Mesendoderm (in vitro differentiated cells): ENCODE measurements at regions not wholly inside any gene's neighbourhood (a gene's known extent, or its start where the extent isn't known, plus 50 kb on each side); places are given as distances from the start of the nearest gene placed in this dataset.

Experiments
- DNase-seq: peaks from one replicate; pipeline ENCODE4 v3.0.0; 2013
- H2AK5ac ChIP-seq: 2 replicates; pipeline ENCODE4 v1.6.1; 2013; ENCODE audit warnings: low read length, inconsistent platforms
- H2BK120ac ChIP-seq: 2 replicates; pipeline ENCODE4 v1.6.1; 2013; ENCODE audit warnings: low read depth, mild to moderate bottlenecking, low read length, moderate library complexity, mixed read lengths
- H2BK15ac ChIP-seq: replicated peaks from 2 replicates; pipeline ENCODE4 v1.6.1; 2013; ENCODE audit warnings: low read depth, mild to moderate bottlenecking, moderate library complexity
- H2BK5ac ChIP-seq: 2 replicates; pipeline ENCODE4 v1.6.1; 2013; ENCODE audit warnings: low read length, inconsistent platforms
- H3K18ac ChIP-seq: 2 replicates; pipeline ENCODE4 v1.6.1; 2013; ENCODE audit warnings: mild to moderate bottlenecking, low read length, mixed read lengths
- H3K23ac ChIP-seq: one replicate; pipeline ENCODE4 v1.6.1; 2013; ENCODE audit warnings: low read length
- H3K27ac ChIP-seq: 2 replicates; pipeline ENCODE4 v1.5.1; 2013; ENCODE audit warnings: low read depth, mild to moderate bottlenecking, inconsistent platforms, low read length, moderate library complexity
- H3K27me3 ChIP-seq: 2 replicates; pipeline ENCODE4 v1.6.1; 2013; ENCODE audit warnings: low read length, control low read depth, mild to moderate bottlenecking, inconsistent platforms; ENCODE audit not compliant: insufficient read depth, poor library complexity
- H3K36me3 ChIP-seq: 2 replicates; pipeline ENCODE4 v1.6.1; 2013; ENCODE audit warnings: low read length, inconsistent platforms; ENCODE audit not compliant: control insufficient read depth, insufficient read depth
- H3K4ac ChIP-seq: one replicate; pipeline ENCODE4 v1.6.1; 2013; ENCODE audit warnings: low read depth, mild to moderate bottlenecking, low read length, moderate library complexity
- H3K4me1 ChIP-seq: 2 replicates; pipeline ENCODE4 v1.6.1; 2013; ENCODE audit warnings: low read depth, low read length, inconsistent platforms; ENCODE audit not compliant: control insufficient read depth
- H3K4me2 ChIP-seq: 2 replicates; pipeline ENCODE4 v1.6.1; 2013; ENCODE audit warnings: low read length
- H3K4me3 ChIP-seq: 2 replicates; pipeline ENCODE4 v1.5.1; 2013; ENCODE audit warnings: mild to moderate bottlenecking, low read length
- H3K56ac ChIP-seq: one replicate; pipeline ENCODE4 v1.6.1; 2013; ENCODE audit warnings: low read length
- H3K79me1 ChIP-seq: 2 replicates; pipeline ENCODE4 v1.6.1; 2013; ENCODE audit warnings: low read length, inconsistent platforms
- H3K79me2 ChIP-seq: 2 replicates; pipeline ENCODE4 v1.6.1; 2013; ENCODE audit warnings: mild to moderate bottlenecking, low read length; ENCODE audit not compliant: control insufficient read depth, insufficient read depth
- H3K9ac ChIP-seq: 2 replicates; pipeline ENCODE4 v1.6.1; 2013; ENCODE audit warnings: low read length, inconsistent platforms
- H4K5ac ChIP-seq: one replicate; pipeline ENCODE4 v1.6.1; 2013; ENCODE audit warnings: low read length
- H4K8ac ChIP-seq: one replicate; pipeline ENCODE4 v1.6.1; 2013; ENCODE audit warnings: low read depth, mild to moderate bottlenecking, control low read depth, low read length, moderate library complexity
- WGBS: extraction: QIAGEN DNeasy Blood & Tissue Kit; methylation state at CpG from one replicate; pipeline ENCODE4 v1.1.7; 2013; ENCODE audit warnings: low lambda C conversion rate, missing lambda C conversion rate; ENCODE audit not compliant: insufficient coverage; ENCODE audit errors: extremely low coverage; 5-methylcytosine and 5-hydroxymethylcytosine counted together

- H2BK120ac ChIP-seq: no peak overlapping the region
- H3K36me3 ChIP-seq: no peaks in the 10 kb centered on the region
- H2BK5ac ChIP-seq: no peak overlapping the region
- no peak overlapping the region for H4K5ac ChIP-seq
- no peak overlapping the region for H4K8ac ChIP-seq
- no peaks in the 10 kb centered on the region for H3K79me1 ChIP-seq
- no peak overlapping the region for H3K56ac ChIP-seq
- H3K27me3 ChIP-seq: no peaks in the 10 kb centered on the region
- no peaks in the 10 kb centered on the region for H3K79me2 ChIP-seq
- H3K4me2 ChIP-seq: no peak overlapping the region
- no peak overlapping the region for H2BK15ac ChIP-seq
- H3K4me1 ChIP-seq: no peaks in the 10 kb centered on the region
- H3K4me3 ChIP-seq: no peak overlapping the region
- H3K9ac ChIP-seq: no peak overlapping the region
- H3K27ac ChIP-seq: no peak overlapping the region
- H3K4ac ChIP-seq: no peak overlapping the region
- H3K23ac ChIP-seq: no peak overlapping the region
- H3K18ac ChIP-seq: no peak overlapping the region
- DNase-seq: no peak
- H2AK5ac ChIP-seq: no peak overlapping the region
- WGBS: no CpG with 5 or more reads among the region's 2 CpGs
Measured at GRCh38 chr6:4268171-4268570, 132.8 kb upstream of the ECI2 start.

- no peak overlapping the region for H2BK5ac ChIP-seq
- no peaks in the 10 kb centered on the region for H3K36me3 ChIP-seq
- no CpG with 5 or more reads among the region's 7 CpGs for WGBS
- H3K9ac ChIP-seq: no peak overlapping the region
- H3K79me1 ChIP-seq: no peaks in the 10 kb centered on the region
- H2AK5ac ChIP-seq: no peak overlapping the region
- H3K56ac ChIP-seq: no peak overlapping the region
- no peaks in the 10 kb centered on the region for H3K27me3 ChIP-seq
- H4K8ac ChIP-seq: no peak overlapping the region
- no peaks in the 10 kb centered on the region for H3K4me1 ChIP-seq
- H3K79me2 ChIP-seq: no peaks in the 10 kb centered on the region
- no peak overlapping the region for H3K18ac ChIP-seq
- no peak overlapping the region for H3K4me3 ChIP-seq
- no peak overlapping the region for H3K23ac ChIP-seq
- no peak overlapping the region for H3K27ac ChIP-seq
- DNase-seq: no peak
- H2BK120ac ChIP-seq: no peak overlapping the region
- no peak overlapping the region for H3K4me2 ChIP-seq
- no peak overlapping the region for H4K5ac ChIP-seq
- no peak overlapping the region for H2BK15ac ChIP-seq
- H3K4ac ChIP-seq: no peak overlapping the region
Measured at GRCh38 chr6:4265740-4266139, 130.4 kb upstream of the ECI2 start.

GRCh38 chr6:4264601-4265000 is 129.2 kb upstream of the ECI2 start:
- Histone ChIP-seq H2AK5ac (no peak overlapping the region), H3K79me1 (no peaks in the 10 kb centered on the region), H3K27me3 (no peaks in the 10 kb centered on the region), H4K5ac (no peak overlapping the region), H2BK120ac (no peak overlapping the region), H3K18ac (no peak overlapping the region), H2BK5ac (no peak overlapping the region), H3K4me2 (no peak overlapping the region), H3K56ac (no peak overlapping the region), H3K4ac (no peak overlapping the region), H3K4me3 (no peak overlapping the region), H4K8ac (no peak overlapping the region), H2BK15ac (no peak overlapping the region), H3K9ac (no peak overlapping the region), H3K23ac (no peak overlapping the region), H3K27ac (no peak overlapping the region), H3K4me1 (no peaks in the 10 kb centered on the region), H3K79me2 (no peaks in the 10 kb centered on the region), H3K36me3 (no peaks in the 10 kb centered on the region)
- WGBS: no CpG with 5 or more reads among the region's 1 CpG
- DNase-seq: no peak

- Histone ChIP-seq H2BK15ac (no peak overlapping the region), H3K18ac (no peak overlapping the region), H3K56ac (no peak overlapping the region), H2AK5ac (no peak overlapping the region), H3K23ac (no peak overlapping the region), H2BK5ac (no peak overlapping the region), H4K8ac (no peak overlapping the region), H3K27me3 (no peaks in the 10 kb centered on the region), H3K79me1 (no peaks in the 10 kb centered on the region), H3K27ac (no peak overlapping the region), H2BK120ac (no peak overlapping the region), H3K4me2 (no peak overlapping the region), H3K4me1 (no peaks in the 10 kb centered on the region), H3K9ac (no peak overlapping the region), H4K5ac (no peak overlapping the region), H3K4me3 (no peak overlapping the region), H3K36me3 (no peaks in the 10 kb centered on the region), H3K4ac (no peak overlapping the region), H3K79me2 (no peaks in the 10 kb centered on the region)
- no peak for DNase-seq
- WGBS: no CpG with 5 or more reads among the region's 3 CpGs
Measured at GRCh38 chr6:4264081-4264480, 128.7 kb upstream of the ECI2 start.

GRCh38 chr6:4262526-4262925 is 127.2 kb upstream of the ECI2 start:
- H3K27ac ChIP-seq: no peak overlapping the region
- no peak overlapping the region for H3K9ac ChIP-seq
- H3K36me3 ChIP-seq: no peaks in the 10 kb centered on the region
- H3K18ac ChIP-seq: no peak overlapping the region
- no peak overlapping the region for H4K8ac ChIP-seq
- no peaks in the 10 kb centered on the region for H3K79me2 ChIP-seq
- no peak overlapping the region for H3K23ac ChIP-seq
- no peak overlapping the region for H3K56ac ChIP-seq
- H4K5ac ChIP-seq: no peak overlapping the region
- H3K4me1 ChIP-seq: no peaks in the 10 kb centered on the region
- H3K4me3 ChIP-seq: no peak overlapping the region
- no peak overlapping the region for H2BK120ac ChIP-seq
- H2AK5ac ChIP-seq: no peak overlapping the region
- no peak overlapping the region for H2BK5ac ChIP-seq
- WGBS: no CpG with 5 or more reads among the region's 1 CpG
- DNase-seq: no peak
- no peaks in the 10 kb centered on the region for H3K27me3 ChIP-seq
- no peak overlapping the region for H2BK15ac ChIP-seq
- no peak overlapping the region for H3K4me2 ChIP-seq
- H3K4ac ChIP-seq: no peak overlapping the region
- H3K79me1 ChIP-seq: no peaks in the 10 kb centered on the region

GRCh38 chr6:4259391-4259790 is 124.0 kb upstream of the ECI2 start:
- no peak overlapping the region for H3K56ac ChIP-seq
- no peaks in the 10 kb centered on the region for H3K27me3 ChIP-seq

More at GRCh38 chr6:4259391-4259790, 124.0 kb upstream of the ECI2 start:
- H3K4me2 ChIP-seq: no peak overlapping the region
- no peak overlapping the region for H3K4me3 ChIP-seq
- H3K79me1 ChIP-seq: no peaks in the 10 kb centered on the region
- no peak for DNase-seq
- H3K36me3 ChIP-seq: no peaks in the 10 kb centered on the region
- H2AK5ac ChIP-seq: no peak overlapping the region
- H2BK120ac ChIP-seq: no peak overlapping the region
- no peak overlapping the region for H2BK15ac ChIP-seq
- no peak overlapping the region for H2BK5ac ChIP-seq
- H3K27ac ChIP-seq: no peak overlapping the region
- H3K4me1 ChIP-seq: no peaks in the 10 kb centered on the region
- no peak overlapping the region for H4K8ac ChIP-seq
- H3K9ac ChIP-seq: no peak overlapping the region
- H3K23ac ChIP-seq: no peak overlapping the region
- WGBS: no CpG with 5 or more reads among the region's 4 CpGs
- no peaks in the 10 kb centered on the region for H3K79me2 ChIP-seq
- no peak overlapping the region for H4K5ac ChIP-seq
- no peak overlapping the region for H3K4ac ChIP-seq
- no peak overlapping the region for H3K18ac ChIP-seq
